K562 (cell line): ENCODE measurements at regions not wholly inside any gene's neighbourhood (a gene's known extent, or its start where the extent isn't known, plus 50 kb on each side); places are given as distances from the start of the nearest gene placed in this dataset.
A peak's percentile ranks its signal among the peaks of the same experiment; 100 is the strongest.

ENCODE experiments used
- ATAC-seq: fragments of 200-7000 bp; cut with Tn5 transposase; 3 replicates; pipeline ENCODE4 v1.9.1; 2020; ENCODE audit warnings: moderate library complexity
- BruUV-seq: library from RNA; stranded (reverse); fragments of 400-500 nt; replicated peaks from 2 replicates; lab custom pipeline; 2021; lab: Mats Ljungman, UMichigan
- CTCF ChIA-PET: fragments of 300-600 bp; formaldehyde crosslinking; extraction: SDS; loops from one replicate; lab custom pipeline; 2021; ENCODE audit warnings: low intra/inter-chr PET ratio; lab: Yijun Ruan, JAX
- POLR2A ChIA-PET: fragments of 300-600, 350-650 bp; sonication (Branson Sonifier 250); formaldehyde crosslinking; extraction: SDS; loops from one replicate; lab custom pipeline; 2021; ENCODE audit warnings: antibody characterized with exemption, inconsistent platforms; lab: Yijun Ruan, JAX
- DNase-seq, 4 experiments: peaks; one replicate each; pipeline versions ENCODE4 v3.0.0 to v3.0.0-alpha.2; 2011 to 2018; ENCODE audit warnings: low spot score in 3 of 4, mixed read lengths in 3 of 4; ENCODE audit errors: extremely low read depth in 1 of 4
- FAIRE-seq: peaks from 2 replicates; lab custom pipeline; 2011; peaks lifted over from hg19 to GRCh38; lab: Jason Lieb, UNC
- H2AFZ ChIP-seq: 2 replicates; pipeline ENCODE4 v1.6.0; 2011; ENCODE audit warnings: low read depth, low read length, control low read depth, inconsistent platforms
- H3K27ac ChIP-seq: fragments of 200-600 bp; 3 replicates; pipeline ENCODE4 v1.8.0; 2011; ENCODE audit warnings: low read depth, mild to moderate bottlenecking, control low read depth, inconsistent platforms, low read length, moderate library complexity, mixed read lengths; ENCODE audit errors: extremely low read depth
- H3K27me3 ChIP-seq, 2 experiments: fragments of 300-600 bp in 1 of 2; 2 replicates in 1 of 2; 3 replicates in 1 of 2; pipeline versions ENCODE4 v1.6.0 to v1.8.0; 2011; ENCODE audit warnings: inconsistent platforms in 2 of 2, low read length in 2 of 2, mild to moderate bottlenecking in 1 of 2, mixed read lengths in 1 of 2, moderate library complexity in 1 of 2; ENCODE audit not compliant: control insufficient read depth in 2 of 2, insufficient read depth in 2 of 2
- H3K36me3 ChIP-seq: fragments of 300-600 bp; 3 replicates; pipeline ENCODE4 v1.8.0; 2011; ENCODE audit warnings: mild to moderate bottlenecking, low read length, inconsistent platforms; ENCODE audit not compliant: control insufficient read depth, insufficient read depth
- H3K4me1 ChIP-seq, 2 experiments: fragments of 200-600 bp in 1 of 2; replicated peaks in 1 of 2; 2 replicates in 1 of 2; 3 replicates in 1 of 2; pipeline versions ENCODE4 v1.5.1 to v1.8.0; 2011; ENCODE audit warnings: inconsistent platforms in 2 of 2, low read length in 2 of 2, mild to moderate bottlenecking in 1 of 2, mixed read lengths in 1 of 2, moderate library complexity in 1 of 2; ENCODE audit not compliant: control insufficient read depth in 2 of 2, insufficient read depth in 2 of 2
- H3K4me2 ChIP-seq: 2 replicates; pipeline ENCODE4 v1.6.1; 2011; ENCODE audit warnings: low read length, control low read depth, inconsistent platforms, mixed read lengths; ENCODE audit not compliant: insufficient read depth
- H3K4me3 ChIP-seq: fragments of 200-600 bp; sonication (generic), shearing (Covaris generic); 2 replicates; pipeline ENCODE4 v1.5.1; 2016; ENCODE audit warnings: control low read depth, inconsistent platforms
- H3K79me2 ChIP-seq: fragments of 200-600 bp; 3 replicates; pipeline ENCODE4 v1.8.0; 2011; ENCODE audit warnings: low read length, inconsistent platforms; ENCODE audit not compliant: control insufficient read depth, insufficient read depth
- H3K9ac ChIP-seq, 2 experiments: 2 replicates each; pipeline versions ENCODE4 v1.6.0 to v1.6.1; 2011; ENCODE audit warnings: low read depth in 2 of 2, low read length in 2 of 2, control low read depth in 1 of 2, inconsistent platforms in 1 of 2, mild to moderate bottlenecking in 1 of 2, mixed read lengths in 1 of 2; ENCODE audit not compliant: insufficient read depth in 1 of 2
- H3K9me1 ChIP-seq: one replicate; pipeline ENCODE4 v1.6.0; 2011; ENCODE audit warnings: inconsistent platforms, mild to moderate bottlenecking, low read length, moderate library complexity; ENCODE audit not compliant: control insufficient read depth, insufficient read depth
- H3K9me3 ChIP-seq: replicated peaks from 2 replicates; pipeline ENCODE4 v1.5.1; 2011; ENCODE audit warnings: low read depth, low read length, inconsistent platforms; ENCODE audit not compliant: control insufficient read depth, insufficient read depth
- H4K20me1 ChIP-seq: replicated peaks from 2 replicates; pipeline ENCODE4 v1.6.1; 2011; ENCODE audit warnings: low read length, inconsistent platforms, mixed read lengths; ENCODE audit not compliant: control insufficient read depth, insufficient read depth
- CHCHD3 ChIP-seq: fragments of 250-450 bp; sonication (Bioruptor Pico); IDR thresholded peaks from 2 replicates; pipeline ENCODE4 v2.1.2; 2022; ENCODE audit warnings: mild to moderate bottlenecking
- HEY1 ChIP-seq: fragments of 250-450 bp; sonication (Bioruptor Pico); IDR thresholded peaks from 2 replicates; pipeline ENCODE4 v1.5.0; 2020; ENCODE audit warnings: mild to moderate bottlenecking, moderate library complexity, borderline replicate concordance
- MBD2 ChIP-seq: sonication (generic); IDR thresholded peaks from 2 replicates; pipeline ENCODE4 v1.6.1; 2016; ENCODE audit warnings: low read depth, borderline replicate concordance
- MYBL2 ChIP-seq, 2 experiments: fragments of 450-650 bp in 1 of 2; sonication (generic) in 1 of 2; formaldehyde crosslinking in 1 of 2; IDR thresholded peaks; 2 replicates each; pipeline versions ENCODE4 v1.6.1 to v1.8.1; 2017 to 2022; ENCODE audit warnings: borderline replicate concordance in 1 of 2, inconsistent platforms in 1 of 2, low read depth in 1 of 2, mild to moderate bottlenecking in 1 of 2, missing genetic modification reagents in 1 of 2, moderate library complexity in 1 of 2
- PRPF4 ChIP-seq: fragments of 200-400 bp; formaldehyde crosslinking; IDR thresholded peaks from one replicate; pipeline ENCODE4 v1.6.1; 2017; ENCODE audit warnings: low read length, low read depth, mild to moderate bottlenecking; ENCODE audit not compliant: insufficient read depth, poor library complexity, severe bottlenecking
- RFX5 ChIP-seq: IDR thresholded peaks from 2 replicates; pipeline ENCODE4 v1.6.1; 2011; ENCODE audit warnings: low read depth, mild to moderate bottlenecking, improper control_type of control experiment, low read length
- ZNF124 ChIP-seq: sonication (generic); formaldehyde crosslinking; IDR thresholded peaks from 2 replicates; pipeline ENCODE4 v1.8.1; 2022; ENCODE audit warnings: missing genetic modification reagents
- ZNF507 ChIP-seq: conservative IDR thresholded peaks from 2 replicates; pipeline ENCODE4 v1.6.1; 2017; ENCODE audit warnings: missing genetic modification characterization, missing compliant biosample characterization
- WGBS: fragments of 100-300 bp; shearing (Covaris generic); methylation state at CpG from one replicate; pipeline ENCODE4 v1.1.6; 2016; ENCODE audit warnings: low coverage, mixed read lengths; ENCODE audit not compliant: insufficient coverage; ENCODE audit errors: missing lambda C conversion rate; 5-methylcytosine and 5-hydroxymethylcytosine counted together
- in situ Hi-C: fragments of 300-500 bp; cut with MboI; formaldehyde crosslinking; loops from 4 replicates; pipeline ENCODE4 v1.15.0; 2018; ENCODE audit warnings: inconsistent platforms, mixed read lengths
- intact Hi-C: fragments of 100-400 bp; cut with micrococcal nuclease; formaldehyde crosslinking; loops from 2 replicates; pipeline ENCODE4 v1.14.2; 2022
- TF ChIP-seq, protein P1 (sequence below): fragments of 450-650 bp; formaldehyde crosslinking; IDR thresholded peaks from 2 replicates; pipeline ENCODE4 v1.4.0; 2020; ENCODE audit warnings: mild to moderate bottlenecking, moderate library complexity

DNA sequence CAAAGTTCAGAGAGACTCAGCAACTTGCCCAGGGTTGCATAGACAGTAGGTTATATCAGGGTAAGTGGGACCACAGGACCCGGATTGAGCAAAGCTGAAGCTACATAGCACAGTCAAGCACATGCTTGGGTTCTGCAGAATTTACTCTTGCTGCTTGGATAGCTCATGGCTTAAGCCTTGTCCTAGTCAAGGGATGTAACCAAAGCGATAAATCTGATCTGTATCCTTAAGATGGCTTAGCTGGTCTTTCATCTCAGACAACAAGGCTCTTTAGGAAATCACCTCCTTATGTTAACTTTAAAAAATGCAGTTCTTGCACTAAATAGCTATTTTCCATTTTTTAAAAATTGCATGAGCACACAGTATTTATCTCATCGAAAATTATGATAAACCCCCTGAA is 158.5 kb downstream of the LPIN1 start:
- Histone ChIP-seq H3K9me1 (no peaks in the 10 kb centered on the region), H3K27me3 (no peaks in the 10 kb centered on the region), H3K4me1 (peaks cover 6 to 9% of the 10 kb centered on the region in 2 experiments; a peak in 3 of 5 replicates), H3K79me2 (no peaks in the 10 kb centered on the region), H4K20me1 (no peaks in the 10 kb centered on the region), H2AFZ (0 out of 2 replicates have a peak overlapping the region, but pooled peaks have one; percentile 3), H3K27ac (no peak overlapping the region), H3K36me3 (no peaks in the 10 kb centered on the region), H3K9me3 (no peaks in the 10 kb centered on the region), H3K4me3 (no peak overlapping the region), H3K4me2 (no peak overlapping the region)
- no TSS peak for BruUV-seq
- FAIRE-seq (no peak), DNase-seq (no peak), ATAC-seq (no peak)
- CTCF ChIA-PET, result no interaction called here
- in situ Hi-C loops, result no loop called here
- POLR2A ChIA-PET, result interaction anchor here (0.6 to 0.9 kb wide), 3 partner anchors 9 to 1309 kb away, joined by 3 to 4 read pairs (median 3); no protein-coding TSS in a partner anchor
- WGBS, result 4% methylated on average over 3 of the region's 3 CpGs
- intact Hi-C loops, result loop anchor here (5.0 kb wide), 1 partner anchor 43 kb away; no protein-coding TSS in a partner anchor
- TF ChIP-seq ZNF124 (CRISPR knock-in tag) (no peak), ZNF507 (tag) (no peak), CHCHD3 (CRISPR knock-in tag) (no peak), HEY1 (CRISPR knock-in tag) (no peak), MBD2 (no peak), RFX5 (no peak), MYBL2 (IDR thresholded peaks at IDR 0.05; ENCODE audit: low read depth) (no peak), MYBL2 (CRISPR knock-in tag; IDR thresholded peaks at IDR 0.05; ENCODE audit: borderline replicate concordance) (no peak), PRPF4 (no peak)
- TF ChIP-seq, protein P1, sequence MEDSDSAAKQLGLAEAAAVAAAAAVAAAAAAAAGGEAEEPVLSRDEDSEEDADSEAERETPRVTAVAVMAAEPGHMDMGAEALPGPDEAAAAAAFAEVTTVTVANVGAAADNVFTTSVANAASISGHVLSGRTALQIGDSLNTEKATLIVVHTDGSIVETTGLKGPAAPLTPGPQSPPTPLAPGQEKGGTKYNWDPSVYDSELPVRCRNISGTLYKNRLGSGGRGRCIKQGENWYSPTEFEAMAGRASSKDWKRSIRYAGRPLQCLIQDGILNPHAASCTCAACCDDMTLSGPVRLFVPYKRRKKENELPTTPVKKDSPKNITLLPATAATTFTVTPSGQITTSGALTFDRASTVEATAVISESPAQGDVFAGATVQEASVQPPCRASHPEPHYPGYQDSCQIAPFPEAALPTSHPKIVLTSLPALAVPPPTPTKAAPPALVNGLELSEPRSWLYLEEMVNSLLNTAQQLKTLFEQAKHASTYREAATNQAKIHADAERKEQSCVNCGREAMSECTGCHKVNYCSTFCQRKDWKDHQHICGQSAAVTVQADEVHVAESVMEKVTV (CRISPR knock-in tag), result no peak
- TF ChIP-seq, all 486 proteins: peak for 0
- no peak overlapping the region for H3K9ac ChIP-seq
